Gastrocnemius medialis (tissue), 4 donors: ENCODE measurements at regions not wholly inside any gene's neighbourhood (a gene's known extent, or its start where the extent isn't known, plus 50 kb on each side); places are given as distances from the start of the nearest gene placed in this dataset.

Source experiments
- POLR2A ChIP-seq, 2 donors: fragments of 450-650 bp; IDR thresholded peaks; one replicate each; pipeline ENCODE4 v1.6.1; 2017; ENCODE audit warnings: antibody characterized with exemption in 2 of 2, mild to moderate bottlenecking in 2 of 2, moderate library complexity in 2 of 2
- TF ChIP-seq, protein P1 (sequence below), 5 experiments: fragments of 450-650 bp in 3 of 5; fragments of 200-600 bp in 2 of 5; sonication (generic) in 2 of 5; IDR thresholded peaks in 4 of 5; conservative IDR thresholded peaks in 1 of 5; 1 replicate in 4 of 5; 2 replicates in 1 of 5; pipeline ENCODE4 v1.5.1; 2016 to 2019; ENCODE audit warnings: antibody characterized with exemption in 5 of 5, mild to moderate bottlenecking in 3 of 5, moderate library complexity in 3 of 5

DNA sequence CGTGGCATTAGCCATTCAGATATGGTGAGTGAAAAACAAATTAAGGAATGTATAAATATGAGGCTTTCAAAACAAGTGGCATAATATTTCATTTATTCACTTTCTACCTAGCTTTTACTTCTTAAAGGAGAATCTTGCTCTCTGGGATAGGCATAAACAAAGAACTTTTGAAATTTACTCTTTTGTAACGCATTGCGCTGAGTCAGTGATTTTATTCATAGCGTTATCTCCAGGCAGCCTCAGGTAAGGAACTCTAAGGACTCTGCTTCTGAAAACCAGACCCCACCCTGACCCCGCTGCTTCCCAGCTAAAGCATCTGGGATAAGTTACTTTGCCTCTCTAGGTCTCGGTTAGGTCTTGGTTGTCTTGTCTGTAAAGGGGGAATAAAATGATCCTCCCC, 234.7 kb downstream of the MYLK4 start:
- TF ChIP-seq, protein P1, sequence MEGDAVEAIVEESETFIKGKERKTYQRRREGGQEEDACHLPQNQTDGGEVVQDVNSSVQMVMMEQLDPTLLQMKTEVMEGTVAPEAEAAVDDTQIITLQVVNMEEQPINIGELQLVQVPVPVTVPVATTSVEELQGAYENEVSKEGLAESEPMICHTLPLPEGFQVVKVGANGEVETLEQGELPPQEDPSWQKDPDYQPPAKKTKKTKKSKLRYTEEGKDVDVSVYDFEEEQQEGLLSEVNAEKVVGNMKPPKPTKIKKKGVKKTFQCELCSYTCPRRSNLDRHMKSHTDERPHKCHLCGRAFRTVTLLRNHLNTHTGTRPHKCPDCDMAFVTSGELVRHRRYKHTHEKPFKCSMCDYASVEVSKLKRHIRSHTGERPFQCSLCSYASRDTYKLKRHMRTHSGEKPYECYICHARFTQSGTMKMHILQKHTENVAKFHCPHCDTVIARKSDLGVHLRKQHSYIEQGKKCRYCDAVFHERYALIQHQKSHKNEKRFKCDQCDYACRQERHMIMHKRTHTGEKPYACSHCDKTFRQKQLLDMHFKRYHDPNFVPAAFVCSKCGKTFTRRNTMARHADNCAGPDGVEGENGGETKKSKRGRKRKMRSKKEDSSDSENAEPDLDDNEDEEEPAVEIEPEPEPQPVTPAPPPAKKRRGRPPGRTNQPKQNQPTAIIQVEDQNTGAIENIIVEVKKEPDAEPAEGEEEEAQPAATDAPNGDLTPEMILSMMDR (IDR thresholded peaks at IDR 0.05 in 4 of 5, conservative IDR thresholded peaks at IDR 0.05 in 1 of 5) = no peak
- no peak for TF ChIP-seq POLR2A (IDR thresholded peaks at IDR 0.05)
